Stimulated activated CD4-positive, alpha-beta T cell treated with anti-CD3 and anti-CD28 coated beads, Interleukin-4, amount 100 ng/mL, for 4 hours (primary cell): ENCODE measurements at regions not wholly inside any gene's neighbourhood (a gene's known extent, or its start where the extent isn't known, plus 50 kb on each side); places are given as distances from the start of the nearest gene placed in this dataset.

ENCODE experiments used
- DNase-seq, 2 experiments: peaks; one replicate each; pipeline ENCODE4 v3.0.0-alpha.2; 2020

- no peak for DNase-seq
These were observed 78.5 kb upstream of the STK17B start for GRCh38 chr2:196249860-196250259.

GRCh38 chr2:196251132-196251531, 79.8 kb upstream of the STK17B start:
- no peak for DNase-seq

- DNase-seq = no peak
These were observed 81.2 kb upstream of the STK17B start for GRCh38 chr2:196252408-196253115.

- no peak for DNase-seq
These were observed 81.7 kb upstream of the STK17B start for GRCh38 chr2:196253116-196253480.

GRCh38 chr2:196256585-196256984, 85.2 kb upstream of the STK17B start:
- DNase-seq = no peak

GRCh38 chr2:196257086-196257485, 85.7 kb upstream of the STK17B start:
- DNase-seq = no peak

- DNase-seq = no peak
These were observed 87.0 kb upstream of the STK17B start for GRCh38 chr2:196258407-196258806.

GRCh38 chr2:196259507-196260481, 88.4 kb upstream of the STK17B start:
- DNase-seq = peak in 1 of 2 experiments; percentile 59

GRCh38 chr2:196260546-196260945, 89.2 kb upstream of the STK17B start:
- DNase-seq = no peak

- no peak for DNase-seq
These were observed 91.2 kb upstream of the STK17B start for GRCh38 chr2:196262606-196263005.

- DNase-seq = peak in 1 of 2 experiments; percentile 46
These were observed 91.9 kb upstream of the STK17B start for GRCh38 chr2:196263181-196263747.

GRCh38 chr2:196266351-196266750, 95.0 kb upstream of the STK17B start:
- no peak for DNase-seq

GRCh38 chr2:196266855-196267254, 95.5 kb upstream of the STK17B start:
- DNase-seq = no peak

- DNase-seq = no peak
These were observed 96.6 kb upstream of the STK17B start for GRCh38 chr2:196268025-196268424.

- DNase-seq = no peak
These were observed 97.4 kb upstream of the STK17B start for GRCh38 chr2:196268538-196269338.

- no peak for DNase-seq
These were observed 100.4 kb upstream of the STK17B start for GRCh38 chr2:196271795-196272194.

- DNase-seq = no peak
These were observed 103.0 kb upstream of the STK17B start for GRCh38 chr2:196274387-196274809.

- DNase-seq = no peak
These were observed 104.4 kb upstream of the STK17B start for GRCh38 chr2:196275646-196276352.

- DNase-seq = no peak
These were observed 105.0 kb upstream of the STK17B start for GRCh38 chr2:196276421-196276820.

GRCh38 chr2:196277002-196277401, 105.6 kb upstream of the STK17B start:
- no peak for DNase-seq

GRCh38 chr2:196278491-196278911, 107.1 kb upstream of the STK17B start:
- peak; percentile 37 to 67 for DNase-seq

GRCh38 chr2:196279541-196279940, 108.2 kb upstream of the STK17B start:
- DNase-seq = no peak
